ENCODE measurements at regions not wholly inside any gene's neighbourhood (a gene's known extent, or its start where the extent isn't known, plus 50 kb on each side); places are given as distances from the start of the nearest gene placed in this dataset.

GRCh38 chr2:12416600-12416999, 300.1 kb upstream of the TRIB2 start:
- no peaks in the 10 kb centered on the region for H3K9me3 ChIP-seq
- no peaks in the 10 kb centered on the region for H3K4me1 ChIP-seq
- H3K27me3 ChIP-seq: no peaks in the 10 kb centered on the region
- H3K36me3 ChIP-seq (replicated peaks in 1 of 2; ENCODE audit: insufficient read depth in 1 of 2, low read depth in 2 of 2): no peaks in the 10 kb centered on the region
- H3K27ac ChIP-seq: no peak overlapping the region
- intact Hi-C loops (cut with DNase I): no loop called here
- DNase-seq: peak; percentile 62 to 77 (median 71)
- peak in 6 of 7 experiments; percentile 31 to 70 (median 60) for TF ChIP-seq CTCF (IDR thresholded peaks at IDR 0.05)
- TF ChIP-seq POLR2A (IDR thresholded peaks at IDR 0.05): no peak
- no peak overlapping the region for H3K4me3 ChIP-seq
- 28 to 34% methylated on average over 6 of the region's 6 CpGs for WGBS, 2 donors
- ATAC-seq: peak; percentile 58

GRCh38 chr2:12417786-12418185, 298.9 kb upstream of the TRIB2 start:
- Histone ChIP-seq H3K27me3 (no peaks in the 10 kb centered on the region), H3K4me3 (no peak overlapping the region), H3K9me3 (no peaks in the 10 kb centered on the region), H3K27ac (no peak overlapping the region), H3K4me1 (no peaks in the 10 kb centered on the region), H3K36me3 (replicated peaks in 1 of 2; ENCODE audit: insufficient read depth in 1 of 2, low read depth in 2 of 2) (no peaks in the 10 kb centered on the region)
- ATAC-seq (no peak), DNase-seq (no peak)
- 68 to 81% methylated on average over 6 of the region's 6 CpGs for WGBS, 2 donors
- intact Hi-C loops (cut with DNase I): no loop called here
- TF ChIP-seq POLR2A (IDR thresholded peaks at IDR 0.05) (no peak), CTCF (IDR thresholded peaks at IDR 0.05) (no peak)

GRCh38 chr2:12419803-12420202, 296.9 kb upstream of the TRIB2 start:
- H3K4me3 ChIP-seq: no peak overlapping the region
- H3K27me3 ChIP-seq: no peaks in the 10 kb centered on the region
- intact Hi-C loops (cut with DNase I): no loop called here
- H3K4me1 ChIP-seq: no peaks in the 10 kb centered on the region
- no peak for TF ChIP-seq POLR2A (IDR thresholded peaks at IDR 0.05)
- TF ChIP-seq CTCF (IDR thresholded peaks at IDR 0.05): no peak
- DNase-seq (no peak), ATAC-seq (no peak)
- 90 to 91% methylated on average over 3 of the region's 3 CpGs for WGBS, 2 donors
- no peaks in the 10 kb centered on the region for H3K9me3 ChIP-seq
- no peak overlapping the region for H3K27ac ChIP-seq
- H3K36me3 ChIP-seq (replicated peaks in 1 of 2; ENCODE audit: insufficient read depth in 1 of 2, low read depth in 2 of 2): no peaks in the 10 kb centered on the region

GRCh38 chr2:12421046-12421445, 295.7 kb upstream of the TRIB2 start:
- intact Hi-C loops (cut with DNase I): no loop called here
- DNase-seq: no peak
- Histone ChIP-seq H3K4me1 (no peaks in the 10 kb centered on the region), H3K9me3 (no peaks in the 10 kb centered on the region), H3K4me3 (no peak overlapping the region), H3K27ac (no peak overlapping the region), H3K36me3 (replicated peaks in 1 of 2; ENCODE audit: insufficient read depth in 1 of 2, low read depth in 2 of 2) (no peaks in the 10 kb centered on the region), H3K27me3 (no peaks in the 10 kb centered on the region)
- ATAC-seq: no peak
- WGBS, 2 donors: 53 to 73% methylated on average over 3 of the region's 3 CpGs
- TF ChIP-seq POLR2A (IDR thresholded peaks at IDR 0.05) (no peak), CTCF (IDR thresholded peaks at IDR 0.05) (no peak)

- ATAC-seq (no peak), DNase-seq (no peak)
- Histone ChIP-seq H3K9me3 (no peaks in the 10 kb centered on the region), H3K36me3 (replicated peaks in 1 of 2; ENCODE audit: insufficient read depth in 1 of 2, low read depth in 2 of 2) (no peaks in the 10 kb centered on the region), H3K27me3 (no peaks in the 10 kb centered on the region), H3K27ac (no peak overlapping the region), H3K4me3 (no peak overlapping the region), H3K4me1 (no peaks in the 10 kb centered on the region)
- intact Hi-C loops (cut with DNase I): no loop called here
- WGBS, 2 donors: 77 to 81% methylated on average over 2 of the region's 2 CpGs
- TF ChIP-seq POLR2A (IDR thresholded peaks at IDR 0.05) (no peak), CTCF (IDR thresholded peaks at IDR 0.05) (no peak)
Observed at GRCh38 chr2:12424219-12424618, 292.5 kb upstream of the TRIB2 start.
